ENCODE measurements at regions not wholly inside any gene's neighbourhood (a gene's known extent, or its start where the extent isn't known, plus 50 kb on each side); places are given as distances from the start of the nearest gene placed in this dataset.

- TF ChIP-seq, protein P1, sequence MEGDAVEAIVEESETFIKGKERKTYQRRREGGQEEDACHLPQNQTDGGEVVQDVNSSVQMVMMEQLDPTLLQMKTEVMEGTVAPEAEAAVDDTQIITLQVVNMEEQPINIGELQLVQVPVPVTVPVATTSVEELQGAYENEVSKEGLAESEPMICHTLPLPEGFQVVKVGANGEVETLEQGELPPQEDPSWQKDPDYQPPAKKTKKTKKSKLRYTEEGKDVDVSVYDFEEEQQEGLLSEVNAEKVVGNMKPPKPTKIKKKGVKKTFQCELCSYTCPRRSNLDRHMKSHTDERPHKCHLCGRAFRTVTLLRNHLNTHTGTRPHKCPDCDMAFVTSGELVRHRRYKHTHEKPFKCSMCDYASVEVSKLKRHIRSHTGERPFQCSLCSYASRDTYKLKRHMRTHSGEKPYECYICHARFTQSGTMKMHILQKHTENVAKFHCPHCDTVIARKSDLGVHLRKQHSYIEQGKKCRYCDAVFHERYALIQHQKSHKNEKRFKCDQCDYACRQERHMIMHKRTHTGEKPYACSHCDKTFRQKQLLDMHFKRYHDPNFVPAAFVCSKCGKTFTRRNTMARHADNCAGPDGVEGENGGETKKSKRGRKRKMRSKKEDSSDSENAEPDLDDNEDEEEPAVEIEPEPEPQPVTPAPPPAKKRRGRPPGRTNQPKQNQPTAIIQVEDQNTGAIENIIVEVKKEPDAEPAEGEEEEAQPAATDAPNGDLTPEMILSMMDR (IDR thresholded peaks at IDR 0.05), result no peak
- TF ChIP-seq POLR2A (IDR thresholded peaks at IDR 0.05), result no peak
These were observed 261.2 kb downstream of the ADRA2A start for GRCh38 chr10:111338035-111338434.
